A549 (cell line): ENCODE measurements at regions not wholly inside any gene's neighbourhood (a gene's known extent, or its start where the extent isn't known, plus 50 kb on each side); places are given as distances from the start of the nearest gene placed in this dataset.

ENCODE experiments used
- BHLHE40 ChIP-seq: IDR thresholded peaks from 2 replicates; pipeline ENCODE4 v1.6.1; 2012; ENCODE audit warnings: low read depth, low read length, inconsistent platforms
- EP300 ChIP-seq, 2 experiments: fragments of >200 bp; sonication (Bioruptor Twin); formaldehyde crosslinking; IDR thresholded peaks; 2 replicates in 1 of 2; 3 replicates in 1 of 2; pipeline ENCODE4 v1.6.1; 2016 to 2017
- KDM1A ChIP-seq: fragments of 200-600 bp; sonication (generic); IDR thresholded peaks from 2 replicates; pipeline ENCODE4 v1.6.1; 2016; ENCODE audit warnings: low read depth, mild to moderate bottlenecking
- MAFK ChIP-seq: fragments of 450-650 bp; IDR thresholded peaks from 2 replicates; pipeline ENCODE4 v1.6.1; 2014; ENCODE audit not compliant: partially characterized antibody
- MAX ChIP-seq: IDR thresholded peaks from 2 replicates; pipeline ENCODE4 v1.6.1; 2012
- MAZ ChIP-seq: fragments of 150-350 bp; IDR thresholded peaks from 2 replicates; pipeline ENCODE4 v1.6.1; 2014; ENCODE audit warnings: antibody characterized with exemption, low read depth, low read length, borderline replicate concordance
- POLR2A ChIP-seq: IDR thresholded peaks from 2 replicates; pipeline ENCODE4 v1.6.1; 2012; ENCODE audit warnings: mild to moderate bottlenecking, low read length
- RAD21 ChIP-seq, 2 experiments: fragments of >200 bp in 1 of 2; sonication (Bioruptor Twin) in 1 of 2; formaldehyde crosslinking in 1 of 2; IDR thresholded peaks in 1 of 2; conservative IDR thresholded peaks in 1 of 2; 2 replicates in 1 of 2; 3 replicates in 1 of 2; pipeline ENCODE4 v1.6.1; 2012 to 2018; ENCODE audit warnings: inconsistent platforms in 1 of 2
- RFX5 ChIP-seq: fragments of 450-650 bp; IDR thresholded peaks from 2 replicates; pipeline ENCODE4 v1.7.1; 2014; ENCODE audit warnings: antibody characterized with exemption, mild to moderate bottlenecking, moderate library complexity
- TF ChIP-seq, protein P1 (sequence below): fragments of >200 bp; sonication (Bioruptor Twin); formaldehyde crosslinking; IDR thresholded peaks from 3 replicates; pipeline ENCODE4 v1.5.1; 2016
- TF ChIP-seq, protein P2 (sequence below): fragments of 200-600 bp; sonication (generic); IDR thresholded peaks from 2 replicates; pipeline ENCODE4 v1.6.1; 2016; ENCODE audit warnings: antibody characterized with exemption, mild to moderate bottlenecking, moderate library complexity
- TF ChIP-seq, protein P3 (sequence below): fragments of 450-650 bp; IDR thresholded peaks from 2 replicates; pipeline ENCODE4 v1.6.1; 2014; ENCODE audit warnings: antibody characterized with exemption

DNA sequence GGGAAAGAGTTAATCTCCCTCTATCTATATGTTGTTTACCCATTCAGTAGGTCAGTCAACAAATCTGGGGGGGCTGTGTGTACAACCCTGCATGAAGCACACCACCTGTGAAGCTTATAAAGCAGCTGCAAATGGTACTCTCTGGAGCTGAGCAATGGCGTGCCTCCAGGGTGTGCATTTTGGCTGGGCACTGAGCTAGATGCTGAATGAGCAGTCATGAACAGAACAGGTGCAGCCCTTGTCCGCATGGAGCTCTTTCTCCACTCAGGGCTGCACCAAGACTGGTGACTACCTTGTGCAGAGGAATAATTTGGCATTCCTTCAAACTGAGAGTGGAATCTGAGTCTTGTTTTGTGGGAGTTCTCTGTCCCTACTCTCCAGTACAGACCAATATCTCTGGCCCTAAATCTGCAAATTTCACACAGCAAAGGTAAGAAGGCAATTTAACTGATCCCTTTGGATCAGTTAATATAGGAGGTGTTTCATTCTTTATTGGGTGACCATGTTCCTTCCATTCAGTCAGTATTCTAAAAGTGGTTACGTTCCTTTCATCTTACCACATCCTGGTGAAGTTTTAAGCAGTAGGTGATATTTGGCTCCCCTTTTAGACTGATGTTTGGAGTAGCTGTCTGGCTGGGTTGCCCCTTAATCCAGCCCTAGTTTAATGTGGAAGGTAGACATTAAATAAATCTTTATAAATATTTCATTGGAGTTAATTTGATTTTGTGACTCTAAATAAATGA is 76.0 kb downstream of the GPR88 start:
- TF ChIP-seq, protein P1, sequence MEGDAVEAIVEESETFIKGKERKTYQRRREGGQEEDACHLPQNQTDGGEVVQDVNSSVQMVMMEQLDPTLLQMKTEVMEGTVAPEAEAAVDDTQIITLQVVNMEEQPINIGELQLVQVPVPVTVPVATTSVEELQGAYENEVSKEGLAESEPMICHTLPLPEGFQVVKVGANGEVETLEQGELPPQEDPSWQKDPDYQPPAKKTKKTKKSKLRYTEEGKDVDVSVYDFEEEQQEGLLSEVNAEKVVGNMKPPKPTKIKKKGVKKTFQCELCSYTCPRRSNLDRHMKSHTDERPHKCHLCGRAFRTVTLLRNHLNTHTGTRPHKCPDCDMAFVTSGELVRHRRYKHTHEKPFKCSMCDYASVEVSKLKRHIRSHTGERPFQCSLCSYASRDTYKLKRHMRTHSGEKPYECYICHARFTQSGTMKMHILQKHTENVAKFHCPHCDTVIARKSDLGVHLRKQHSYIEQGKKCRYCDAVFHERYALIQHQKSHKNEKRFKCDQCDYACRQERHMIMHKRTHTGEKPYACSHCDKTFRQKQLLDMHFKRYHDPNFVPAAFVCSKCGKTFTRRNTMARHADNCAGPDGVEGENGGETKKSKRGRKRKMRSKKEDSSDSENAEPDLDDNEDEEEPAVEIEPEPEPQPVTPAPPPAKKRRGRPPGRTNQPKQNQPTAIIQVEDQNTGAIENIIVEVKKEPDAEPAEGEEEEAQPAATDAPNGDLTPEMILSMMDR: no peak
- TF ChIP-seq KDM1A (no peak), MAX (no peak), RFX5 (no peak), BHLHE40 (no peak), MAZ (no peak), MAFK (no peak), POLR2A (no peak), EP300 (IDR thresholded peaks at IDR 0.05) (no peak), RAD21 (conservative IDR thresholded peaks at IDR 0.05 in 1 of 2, IDR thresholded peaks at IDR 0.05 in 1 of 2) (no peak)
- TF ChIP-seq, protein P2, sequence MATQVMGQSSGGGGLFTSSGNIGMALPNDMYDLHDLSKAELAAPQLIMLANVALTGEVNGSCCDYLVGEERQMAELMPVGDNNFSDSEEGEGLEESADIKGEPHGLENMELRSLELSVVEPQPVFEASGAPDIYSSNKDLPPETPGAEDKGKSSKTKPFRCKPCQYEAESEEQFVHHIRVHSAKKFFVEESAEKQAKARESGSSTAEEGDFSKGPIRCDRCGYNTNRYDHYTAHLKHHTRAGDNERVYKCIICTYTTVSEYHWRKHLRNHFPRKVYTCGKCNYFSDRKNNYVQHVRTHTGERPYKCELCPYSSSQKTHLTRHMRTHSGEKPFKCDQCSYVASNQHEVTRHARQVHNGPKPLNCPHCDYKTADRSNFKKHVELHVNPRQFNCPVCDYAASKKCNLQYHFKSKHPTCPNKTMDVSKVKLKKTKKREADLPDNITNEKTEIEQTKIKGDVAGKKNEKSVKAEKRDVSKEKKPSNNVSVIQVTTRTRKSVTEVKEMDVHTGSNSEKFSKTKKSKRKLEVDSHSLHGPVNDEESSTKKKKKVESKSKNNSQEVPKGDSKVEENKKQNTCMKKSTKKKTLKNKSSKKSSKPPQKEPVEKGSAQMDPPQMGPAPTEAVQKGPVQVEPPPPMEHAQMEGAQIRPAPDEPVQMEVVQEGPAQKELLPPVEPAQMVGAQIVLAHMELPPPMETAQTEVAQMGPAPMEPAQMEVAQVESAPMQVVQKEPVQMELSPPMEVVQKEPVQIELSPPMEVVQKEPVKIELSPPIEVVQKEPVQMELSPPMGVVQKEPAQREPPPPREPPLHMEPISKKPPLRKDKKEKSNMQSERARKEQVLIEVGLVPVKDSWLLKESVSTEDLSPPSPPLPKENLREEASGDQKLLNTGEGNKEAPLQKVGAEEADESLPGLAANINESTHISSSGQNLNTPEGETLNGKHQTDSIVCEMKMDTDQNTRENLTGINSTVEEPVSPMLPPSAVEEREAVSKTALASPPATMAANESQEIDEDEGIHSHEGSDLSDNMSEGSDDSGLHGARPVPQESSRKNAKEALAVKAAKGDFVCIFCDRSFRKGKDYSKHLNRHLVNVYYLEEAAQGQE: no peak
- TF ChIP-seq, protein P3, sequence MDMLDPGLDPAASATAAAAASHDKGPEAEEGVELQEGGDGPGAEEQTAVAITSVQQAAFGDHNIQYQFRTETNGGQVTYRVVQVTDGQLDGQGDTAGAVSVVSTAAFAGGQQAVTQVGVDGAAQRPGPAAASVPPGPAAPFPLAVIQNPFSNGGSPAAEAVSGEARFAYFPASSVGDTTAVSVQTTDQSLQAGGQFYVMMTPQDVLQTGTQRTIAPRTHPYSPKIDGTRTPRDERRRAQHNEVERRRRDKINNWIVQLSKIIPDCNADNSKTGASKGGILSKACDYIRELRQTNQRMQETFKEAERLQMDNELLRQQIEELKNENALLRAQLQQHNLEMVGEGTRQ: no peak
